ENCODE measurements at regions not wholly inside any gene's neighbourhood (a gene's known extent, or its start where the extent isn't known, plus 50 kb on each side); places are given as distances from the start of the nearest gene placed in this dataset.

DNA sequence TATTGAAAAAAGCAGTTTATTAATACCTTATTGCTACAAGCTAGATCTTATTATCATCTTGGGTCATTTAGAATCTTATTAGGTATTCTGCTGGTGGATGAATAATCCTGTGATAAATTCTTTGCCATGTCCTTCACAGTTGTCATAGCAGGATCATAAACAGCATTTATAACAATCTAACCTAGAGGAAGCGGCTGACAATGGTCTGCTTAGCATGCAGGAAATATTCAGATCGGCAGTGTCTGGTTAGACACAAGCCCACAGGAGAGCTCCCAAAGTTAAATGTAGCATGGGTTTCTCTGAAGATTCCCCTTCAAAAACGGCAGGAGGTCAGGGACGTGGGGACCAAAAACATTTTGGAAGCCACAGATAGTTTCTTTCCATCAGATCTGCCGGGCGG lies 179.3 kb downstream of the FOXB1 start:
- H3K27ac ChIP-seq, result no peak overlapping the region
- TF ChIP-seq, protein P1, sequence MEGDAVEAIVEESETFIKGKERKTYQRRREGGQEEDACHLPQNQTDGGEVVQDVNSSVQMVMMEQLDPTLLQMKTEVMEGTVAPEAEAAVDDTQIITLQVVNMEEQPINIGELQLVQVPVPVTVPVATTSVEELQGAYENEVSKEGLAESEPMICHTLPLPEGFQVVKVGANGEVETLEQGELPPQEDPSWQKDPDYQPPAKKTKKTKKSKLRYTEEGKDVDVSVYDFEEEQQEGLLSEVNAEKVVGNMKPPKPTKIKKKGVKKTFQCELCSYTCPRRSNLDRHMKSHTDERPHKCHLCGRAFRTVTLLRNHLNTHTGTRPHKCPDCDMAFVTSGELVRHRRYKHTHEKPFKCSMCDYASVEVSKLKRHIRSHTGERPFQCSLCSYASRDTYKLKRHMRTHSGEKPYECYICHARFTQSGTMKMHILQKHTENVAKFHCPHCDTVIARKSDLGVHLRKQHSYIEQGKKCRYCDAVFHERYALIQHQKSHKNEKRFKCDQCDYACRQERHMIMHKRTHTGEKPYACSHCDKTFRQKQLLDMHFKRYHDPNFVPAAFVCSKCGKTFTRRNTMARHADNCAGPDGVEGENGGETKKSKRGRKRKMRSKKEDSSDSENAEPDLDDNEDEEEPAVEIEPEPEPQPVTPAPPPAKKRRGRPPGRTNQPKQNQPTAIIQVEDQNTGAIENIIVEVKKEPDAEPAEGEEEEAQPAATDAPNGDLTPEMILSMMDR (IDR thresholded peaks at IDR 0.05), result no peak
- no peak for TF ChIP-seq ZFX (IDR thresholded peaks at IDR 0.05; ENCODE audit: borderline replicate concordance)

DNA sequence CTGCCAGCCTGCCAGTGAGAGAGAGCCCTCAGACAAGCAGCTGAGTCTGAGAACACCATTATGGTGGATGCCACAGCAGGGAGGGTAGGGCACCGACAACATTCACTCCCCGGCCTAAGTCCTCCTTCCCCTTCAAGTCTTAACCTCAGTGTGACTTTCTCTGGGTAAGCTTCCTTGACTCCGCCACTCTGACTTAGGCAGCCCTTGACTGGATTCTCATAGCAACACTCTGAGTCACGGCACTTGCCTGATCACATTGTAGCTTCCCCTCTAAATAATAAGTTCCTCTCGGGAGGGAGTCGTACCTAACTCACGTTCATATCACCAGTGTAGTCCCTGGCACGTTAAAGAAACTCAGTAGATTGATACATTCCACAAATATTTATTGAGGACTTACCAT lies 180.5 kb downstream of the FOXB1 start:
- TF ChIP-seq, protein P1 (IDR thresholded peaks at IDR 0.05), result no peak
- TF ChIP-seq ZFX (IDR thresholded peaks at IDR 0.05; ENCODE audit: borderline replicate concordance), result no peak
- H3K27ac ChIP-seq, result no peak overlapping the region

DNA sequence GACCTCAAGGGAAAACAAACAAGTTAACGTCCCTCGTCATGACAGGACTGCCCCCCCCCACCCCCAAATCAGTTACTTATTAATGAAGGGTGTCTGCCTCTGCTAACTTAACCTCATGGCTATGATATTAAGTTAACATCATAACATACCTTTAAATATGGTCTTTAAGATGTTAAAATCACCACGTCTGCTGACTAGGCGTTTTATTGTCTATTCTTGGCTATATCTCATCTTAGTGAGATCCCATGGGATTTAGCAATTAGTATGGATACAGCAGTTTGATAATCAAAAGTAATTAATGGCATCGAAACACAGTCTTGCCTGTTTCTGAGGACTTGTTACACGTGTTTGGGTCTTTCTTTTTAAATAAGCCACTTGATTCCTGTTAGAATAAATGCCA lies 186.9 kb downstream of the FOXB1 start:
- H3K27ac ChIP-seq, result no peak overlapping the region
- TF ChIP-seq, protein P1 (IDR thresholded peaks at IDR 0.05), result no peak
- TF ChIP-seq ZFX (IDR thresholded peaks at IDR 0.05; ENCODE audit: borderline replicate concordance), result no peak

DNA sequence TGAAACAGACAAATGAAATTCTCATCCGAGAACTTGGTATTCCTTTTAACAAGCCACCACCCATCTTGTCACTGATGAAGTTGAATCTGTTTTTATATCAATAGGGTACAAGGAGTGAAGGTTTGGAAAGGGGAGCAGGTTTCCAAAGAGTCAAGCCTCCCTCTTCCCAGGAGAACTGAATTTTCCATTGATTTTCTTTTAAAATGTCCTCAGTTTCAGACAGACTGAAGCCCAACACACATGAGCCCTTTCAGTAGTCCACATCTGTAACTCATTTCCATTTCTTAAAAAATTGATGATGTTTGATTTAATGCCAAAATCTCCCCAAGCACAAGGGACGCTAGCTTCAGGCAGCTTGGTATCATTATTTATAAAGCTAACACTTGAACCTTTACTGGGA lies 187.7 kb downstream of the FOXB1 start:
- TF ChIP-seq ZFX (IDR thresholded peaks at IDR 0.05; ENCODE audit: borderline replicate concordance), result no peak
- TF ChIP-seq, protein P1 (IDR thresholded peaks at IDR 0.05), result no peak
- no peak overlapping the region for H3K27ac ChIP-seq

DNA sequence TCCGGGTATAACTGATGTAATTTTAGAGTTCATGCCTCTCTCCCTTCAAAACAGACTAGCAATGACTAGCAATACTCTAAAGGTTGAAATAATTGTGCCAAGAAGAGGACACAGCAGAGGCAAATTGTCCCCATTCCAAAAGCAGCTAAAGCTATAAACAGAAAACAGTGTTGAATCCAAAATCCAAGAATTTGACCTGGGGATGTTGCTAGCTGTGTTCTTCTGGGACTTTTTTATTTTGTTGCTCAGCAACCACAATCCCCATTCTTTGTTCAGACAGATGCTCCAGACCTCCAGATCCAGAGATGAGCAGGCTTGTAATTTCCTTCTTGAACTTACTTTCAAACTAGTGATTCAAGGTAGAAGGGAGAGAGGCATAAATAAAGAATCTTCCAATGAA lies 191.5 kb downstream of the FOXB1 start:
- TF ChIP-seq, protein P1 (IDR thresholded peaks at IDR 0.05), result no peak
- no peak overlapping the region for H3K27ac ChIP-seq

DNA sequence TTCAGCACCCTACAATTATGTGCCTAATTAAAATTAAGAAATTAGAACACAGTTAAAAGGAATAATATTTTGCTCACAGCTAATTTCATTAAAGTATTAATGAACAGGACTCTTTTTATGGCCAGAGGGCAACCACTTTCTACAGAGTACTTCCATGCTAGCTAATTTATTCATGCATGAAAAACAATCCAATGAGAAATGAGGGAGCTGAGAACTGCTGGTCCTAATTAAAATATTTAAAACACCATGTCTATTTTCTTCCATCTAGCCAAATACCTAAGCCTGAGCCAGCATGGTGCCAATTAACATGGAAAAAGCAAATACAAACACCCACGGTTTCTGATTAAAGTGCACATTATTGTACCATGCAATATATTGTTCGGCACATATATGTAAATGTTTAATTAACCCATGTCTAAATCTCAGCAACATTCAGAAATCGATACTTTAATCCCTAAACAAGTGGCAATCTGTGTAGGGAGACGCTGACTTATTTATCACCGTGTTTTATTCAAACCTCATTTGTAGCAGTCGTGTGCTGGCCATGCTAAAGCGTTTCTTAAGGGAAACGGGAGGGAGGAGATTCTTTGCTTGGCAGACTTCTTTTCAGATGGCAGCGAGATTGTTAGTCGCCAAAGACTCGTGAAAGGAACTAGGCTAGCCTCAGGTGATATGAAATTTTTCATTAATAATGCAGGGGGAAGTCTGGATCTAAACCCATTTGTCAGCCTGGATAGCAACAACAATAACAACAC lies 193.5 kb downstream of the ANXA2 start:
- TF ChIP-seq, protein P1 (IDR thresholded peaks at IDR 0.05), result no peak
- no peak for TF ChIP-seq ZFX (IDR thresholded peaks at IDR 0.05; ENCODE audit: borderline replicate concordance)
- no peak overlapping the region for H3K27ac ChIP-seq

DNA sequence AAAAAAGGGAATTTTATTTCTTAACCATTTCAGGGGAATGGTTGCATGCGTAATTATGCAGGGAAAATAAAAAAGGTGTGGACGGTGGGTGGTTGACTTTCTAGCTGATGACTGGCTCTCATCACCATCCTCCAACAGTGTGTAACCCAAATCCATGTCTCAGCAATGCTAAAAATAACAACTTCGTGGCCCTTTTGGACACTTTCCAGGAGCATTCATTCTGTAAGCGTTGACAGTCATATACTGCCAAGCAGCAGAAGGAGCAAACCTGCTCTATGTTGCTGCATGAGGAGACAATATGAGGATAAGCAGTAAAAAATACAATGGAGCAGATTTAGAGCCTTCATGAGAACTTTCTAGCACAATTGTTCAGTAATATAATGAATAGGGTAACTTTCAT lies 189.1 kb downstream of the ANXA2 start:
- H3K27ac ChIP-seq, result no peak overlapping the region
- TF ChIP-seq ZFX (IDR thresholded peaks at IDR 0.05; ENCODE audit: borderline replicate concordance), result no peak
- TF ChIP-seq, protein P1 (IDR thresholded peaks at IDR 0.05), result no peak
